NCI-H2227 treated with DMSO at 0.1 percent for 48 hours (cell line): ENCODE measurements at regions not wholly inside any gene's neighbourhood (a gene's known extent, or its start where the extent isn't known, plus 50 kb on each side); places are given as distances from the start of the nearest gene placed in this dataset.
"Not testable (repeated sequence)": the region's sequence is repeated elsewhere in the genome, so short reads cannot be mapped to it uniquely, and the experiment has no call there.

ENCODE experiments used
- DNase-seq: peaks from one replicate; lab custom pipeline; 2025; lab: John Stamatoyannopoulos, UW

DNA sequence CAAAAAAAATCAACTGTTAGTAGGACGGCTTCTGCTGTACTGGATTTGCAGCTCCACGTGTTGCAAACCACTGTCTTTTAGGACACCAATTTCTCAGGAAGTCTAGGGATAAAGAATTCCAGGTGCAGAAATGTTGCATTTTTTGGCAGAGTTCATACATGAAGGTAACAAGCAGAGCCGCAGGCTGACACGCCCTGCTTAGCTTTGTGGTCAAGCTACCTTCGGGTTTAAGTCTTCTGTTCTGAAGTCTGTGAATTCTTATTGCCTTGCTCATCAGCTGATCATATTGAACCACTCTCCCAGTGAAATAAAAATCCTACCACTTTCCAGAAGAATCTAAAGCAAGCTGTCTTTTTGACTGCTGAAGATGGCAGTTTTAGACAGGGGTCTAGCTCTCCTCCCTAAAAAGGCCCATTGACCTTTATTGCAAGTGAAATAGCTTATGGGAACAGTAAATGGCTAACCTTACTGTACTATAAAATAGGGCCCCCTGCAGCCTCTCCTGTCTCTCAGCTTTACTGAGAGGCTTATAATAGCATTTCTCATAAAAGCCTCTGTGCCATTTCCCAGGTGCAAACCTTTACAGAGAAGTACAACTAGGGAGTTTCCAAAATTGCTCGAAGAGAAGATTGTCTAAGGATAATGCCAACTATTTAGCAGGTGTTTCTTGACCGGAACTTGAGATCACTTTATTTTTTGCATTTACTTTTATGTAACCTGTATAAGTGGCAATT lies 262.2 kb upstream of the IL12A start:
- peak; percentile 4 for DNase-seq

GRCh38 chr3:159727506-159727905 lies 261.1 kb upstream of the IL12A start:
- no peak for DNase-seq

DNA sequence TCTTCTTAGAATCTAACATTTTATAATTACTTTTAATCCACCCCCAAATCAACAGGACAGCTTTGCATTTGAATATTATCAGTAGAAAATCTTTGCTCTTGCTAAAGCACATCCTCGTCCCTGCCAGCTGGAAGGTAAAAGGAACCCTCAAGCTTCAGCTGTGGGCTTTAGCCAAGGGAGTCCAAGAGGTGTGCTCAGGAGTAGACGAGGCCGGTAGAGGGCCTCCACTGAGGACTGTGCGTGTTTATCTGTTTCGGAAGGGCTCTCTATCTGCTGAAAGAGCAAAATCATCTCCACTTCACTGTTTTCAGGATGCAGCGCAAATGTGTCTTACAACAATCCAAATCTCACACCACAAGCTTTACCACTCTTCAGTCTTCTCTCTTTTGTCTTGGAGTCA lies 257.4 kb upstream of the IL12A start:
- DNase-seq, result no peak

DNA sequence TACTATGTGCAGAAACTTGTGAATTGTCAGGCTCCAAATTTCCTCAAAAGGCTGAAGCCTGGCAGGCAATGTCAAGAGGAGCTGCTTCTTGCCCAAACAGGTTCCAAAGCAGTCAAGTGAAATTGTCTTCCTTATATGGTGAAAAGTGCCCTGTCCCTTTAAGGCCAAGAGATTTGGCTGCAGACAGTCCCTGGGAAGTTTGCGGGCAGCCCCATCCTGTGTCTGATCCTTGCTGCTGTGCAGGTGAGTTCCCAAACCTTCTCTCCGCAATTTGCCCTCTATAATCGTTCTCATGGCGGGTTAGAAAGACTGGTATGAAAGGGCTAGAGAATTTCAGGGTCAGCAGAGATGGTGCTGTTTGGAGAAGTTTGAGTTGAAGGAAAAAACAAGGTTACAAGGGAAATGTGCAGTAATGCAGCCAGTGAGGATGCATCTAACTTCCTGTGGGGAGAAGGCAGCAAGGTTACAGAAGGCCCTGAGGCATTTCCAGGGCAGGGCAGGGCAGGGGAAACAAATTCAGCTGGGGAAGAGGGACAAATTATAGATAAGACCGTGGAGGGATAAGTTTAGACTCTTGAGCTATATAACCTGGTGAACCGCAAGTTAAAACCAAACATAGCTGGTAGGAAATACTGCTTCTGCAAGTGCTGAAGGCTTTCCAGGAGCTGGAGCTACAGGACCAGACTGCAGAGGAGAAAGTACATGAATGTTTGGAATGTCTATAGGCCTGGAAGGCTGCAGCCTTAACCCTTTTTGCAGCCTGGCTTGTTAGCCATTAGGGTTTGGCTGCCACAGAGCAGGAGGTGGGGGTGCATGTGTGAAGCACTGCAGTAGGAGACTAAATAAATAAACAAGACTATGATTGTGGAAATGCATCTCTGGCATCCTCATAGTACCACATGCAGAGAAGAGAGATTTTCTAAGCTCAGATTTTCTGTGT lies 256.2 kb upstream of the IL12A start:
- no peak for DNase-seq

DNA sequence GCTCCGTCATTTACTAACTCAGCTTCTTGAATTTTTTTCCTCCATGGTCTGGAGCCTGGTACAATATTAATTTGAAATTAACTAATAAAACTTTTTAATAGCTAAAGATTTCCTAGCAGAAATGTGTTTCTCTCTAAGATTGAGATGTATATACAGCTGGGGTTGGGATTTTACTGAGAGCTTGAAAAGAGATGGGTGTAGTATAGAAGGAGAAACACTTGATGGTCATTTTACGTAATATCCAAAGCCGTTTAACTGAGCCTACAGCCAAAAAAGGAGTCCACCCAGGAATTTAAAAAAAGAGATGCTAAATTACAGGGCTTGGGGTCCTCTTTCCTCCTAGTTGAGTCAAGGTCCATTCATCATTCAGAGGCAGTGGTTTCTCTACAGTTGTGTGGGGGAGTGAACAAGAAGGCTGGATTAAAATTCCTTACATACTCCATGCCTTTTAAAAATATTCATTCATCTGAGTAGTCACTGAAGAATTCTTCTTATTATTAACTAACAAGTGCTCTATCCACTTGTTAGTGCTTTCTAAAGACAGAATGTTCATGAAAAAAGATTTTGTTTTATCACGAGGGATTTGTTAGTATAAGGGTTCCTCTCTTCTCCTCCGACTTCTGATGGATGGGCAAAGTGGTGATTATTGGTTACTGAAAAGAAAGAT lies 255.3 kb upstream of the IL12A start:
- DNase-seq, result no peak

- no peak for DNase-seq
These were observed 254.0 kb upstream of the IL12A start for GRCh38 chr3:159734681-159735080.

DNA sequence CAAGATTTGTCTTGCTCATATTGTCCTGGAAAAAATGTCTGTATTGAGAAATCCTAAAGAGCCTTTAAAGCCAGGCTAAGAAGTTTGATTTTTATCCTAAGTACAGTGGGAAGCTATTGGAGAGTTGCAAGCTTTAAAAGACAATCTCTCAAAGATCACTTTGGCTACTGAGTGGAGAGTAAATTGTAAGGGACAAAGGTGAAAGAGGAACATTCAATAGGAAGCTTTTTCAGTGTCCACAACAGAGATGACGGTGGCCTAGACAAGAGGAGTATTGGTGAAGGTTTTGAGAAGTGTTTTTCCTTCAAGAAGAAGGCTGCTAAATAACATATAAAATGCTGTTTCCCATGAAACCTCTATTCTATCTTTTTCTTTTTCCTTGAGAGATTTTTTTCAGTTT lies 249.5 kb upstream of the IL12A start:
- DNase-seq, result no peak

DNA sequence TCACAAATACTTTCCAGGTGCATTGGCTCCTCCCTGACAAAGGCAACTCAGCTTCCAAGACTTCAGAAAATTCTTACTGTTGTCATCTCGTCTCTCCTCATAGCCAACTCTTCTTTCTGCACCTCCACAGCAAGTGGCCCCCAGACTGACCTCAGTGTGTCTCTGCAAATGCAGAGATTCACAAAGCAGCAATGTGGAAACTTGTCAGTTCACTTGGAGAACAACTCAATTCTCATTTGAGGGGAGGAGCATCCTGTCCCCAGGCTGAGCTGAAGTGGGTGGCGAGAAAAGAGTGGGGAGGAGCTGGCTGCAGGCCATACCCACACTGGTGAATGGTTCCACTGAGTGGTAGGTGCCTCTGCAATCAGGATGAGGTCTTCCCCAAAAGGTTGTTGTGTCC lies 248.7 kb upstream of the IL12A start:
- DNase-seq, result no peak

DNA sequence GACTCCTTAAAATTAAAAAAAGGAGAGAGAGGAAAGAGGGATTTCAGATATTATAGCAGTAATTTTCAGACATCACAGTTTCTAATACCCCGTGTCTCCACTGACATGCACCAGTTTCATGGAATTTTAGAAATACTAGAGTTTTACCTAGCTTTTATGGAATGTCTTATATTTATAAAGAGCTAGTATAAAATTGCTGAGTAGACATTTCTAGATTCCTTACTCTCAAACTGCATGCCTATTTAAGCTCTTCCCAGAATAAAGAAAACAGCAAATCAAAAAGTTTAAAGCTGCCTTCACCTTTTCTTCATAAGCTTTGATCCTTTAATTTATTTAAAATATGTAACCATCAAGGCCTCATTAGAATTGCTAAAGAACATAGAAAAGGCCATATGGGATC lies 247.4 kb upstream of the IL12A start:
- no peak for DNase-seq

GRCh38 chr3:159748425-159748824 lies 240.2 kb upstream of the IL12A start:
- DNase-seq, result no peak

DNA sequence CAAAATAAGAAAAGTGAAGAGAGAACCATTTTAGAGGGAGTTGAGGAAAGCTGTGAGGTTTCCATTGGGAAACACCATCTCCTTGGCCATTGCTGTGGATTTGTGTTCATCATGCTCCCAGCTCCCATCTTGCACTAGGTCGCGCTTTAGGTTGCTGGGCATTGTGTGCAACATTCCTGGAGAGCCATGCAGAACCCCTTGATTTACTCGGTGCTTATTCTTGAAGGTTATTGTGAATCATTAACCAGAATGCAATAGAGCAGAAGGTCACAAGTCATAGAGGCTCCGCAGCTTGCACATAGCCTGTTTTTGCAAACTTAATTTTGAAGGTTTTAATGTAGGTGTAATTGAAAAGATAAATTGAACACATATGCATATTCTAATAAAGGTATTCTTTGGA lies 239.2 kb upstream of the IL12A start:
- DNase-seq, result no peak

GRCh38 chr3:159751146-159751545 lies 237.5 kb upstream of the IL12A start:
- DNase-seq, result no peak

DNA sequence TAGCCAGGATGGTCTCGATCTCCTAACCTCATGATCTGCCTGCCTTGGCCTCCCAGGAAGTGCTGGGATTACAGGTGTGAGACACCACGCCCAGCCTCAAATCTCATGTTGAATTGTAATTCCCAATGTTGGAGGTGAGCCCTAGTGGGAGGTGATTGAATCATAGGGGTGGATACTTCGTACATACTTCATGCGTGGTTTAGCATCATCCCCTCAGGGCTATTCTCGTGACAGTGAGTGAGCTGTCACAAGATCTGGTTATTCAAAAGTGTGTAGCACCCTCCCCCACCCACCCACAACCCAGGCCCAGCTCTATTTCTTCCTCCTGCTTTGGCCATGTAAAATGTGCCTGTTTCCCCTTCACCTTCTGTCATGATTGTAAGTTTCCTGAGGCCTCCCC lies 236.9 kb upstream of the IL12A start:
- DNase-seq, result no peak

GRCh38 chr3:159756279-159757207 lies 232.1 kb upstream of the IL12A start:
- DNase-seq, result not testable (repeated sequence)

DNA sequence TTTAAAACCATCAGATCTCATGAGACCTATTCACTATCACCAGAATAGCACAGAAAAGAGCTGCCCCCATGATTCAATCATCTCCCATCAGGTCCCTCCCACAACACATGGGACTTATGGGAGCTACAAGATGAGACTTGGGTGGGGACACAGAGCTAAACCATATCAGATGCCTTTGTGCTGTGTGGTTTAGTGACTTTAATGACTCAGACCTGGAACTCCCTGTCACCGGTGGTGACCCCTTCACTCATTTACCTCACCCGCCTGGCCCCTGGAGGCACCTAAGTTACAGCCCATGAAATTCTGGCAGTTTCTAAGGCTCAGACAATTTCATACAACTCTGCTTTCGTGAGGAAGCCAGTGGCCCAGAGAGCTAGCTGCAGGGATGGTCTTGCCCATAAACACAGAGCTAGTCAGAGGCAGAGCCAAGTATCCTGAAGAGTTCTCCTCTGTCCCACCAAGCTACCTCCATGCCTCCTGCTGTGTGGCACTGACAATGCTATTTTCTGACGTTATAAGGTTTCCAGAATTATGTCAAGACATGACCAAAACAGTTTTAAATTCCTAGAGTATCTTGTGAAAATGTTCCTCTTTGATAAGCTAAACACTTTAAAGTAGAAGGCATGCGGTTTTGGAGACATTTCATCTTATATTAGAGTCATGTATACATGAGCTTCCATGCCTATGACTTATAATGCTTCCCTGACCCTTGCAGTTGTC lies 231.1 kb upstream of the IL12A start:
- DNase-seq, result no peak

- no peak for DNase-seq
These were observed 228.6 kb upstream of the IL12A start for GRCh38 chr3:159760046-159760445.

- DNase-seq, result no peak
These were observed 227.3 kb upstream of the IL12A start for GRCh38 chr3:159761369-159761768.

GRCh38 chr3:159761848-159762635 lies 226.6 kb upstream of the IL12A start:
- no peak for DNase-seq

DNA sequence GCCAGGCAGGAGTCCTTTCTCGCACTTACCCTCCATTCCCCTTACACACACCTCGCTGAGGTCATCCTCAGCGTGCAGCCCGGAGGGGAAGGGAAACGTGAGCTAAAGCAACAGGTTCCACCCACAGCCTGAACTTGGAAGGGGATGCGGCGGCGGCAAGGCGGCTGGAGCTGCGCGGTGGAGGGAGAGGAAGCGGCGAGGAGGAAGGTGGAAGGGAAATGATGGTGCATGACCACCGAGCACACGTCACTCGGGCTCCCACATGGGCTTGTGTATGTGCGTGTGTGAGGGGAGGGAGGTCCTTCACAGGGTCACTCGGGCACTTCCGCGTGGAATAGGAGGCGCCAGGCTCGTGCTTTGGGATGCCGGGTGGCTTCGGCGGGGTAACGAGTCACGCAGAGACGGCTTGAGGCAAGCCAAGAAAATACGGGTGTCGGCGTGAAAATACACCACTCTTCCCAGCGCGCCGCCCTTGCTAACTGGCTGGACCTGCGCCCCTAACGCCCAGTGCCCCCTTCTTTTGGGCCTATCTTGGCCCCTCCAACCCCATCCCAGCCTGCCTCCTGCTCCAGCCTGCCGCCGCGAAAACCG lies 225.5 kb upstream of the IL12A start:
- DNase-seq, result no peak
